SU-DHL-6 (cell line): ENCODE measurements at regions not wholly inside any gene's neighbourhood (a gene's known extent, or its start where the extent isn't known, plus 50 kb on each side); places are given as distances from the start of the nearest gene placed in this dataset.

Experiments
- H2AFZ ChIP-seq: fragments of 200-600 bp; sonication (generic); 2 replicates; pipeline ENCODE4 v1.6.1; 2014; ENCODE audit warnings: low read depth, mild to moderate bottlenecking, moderate library complexity, mixed read lengths, antibody characterized with exemption, low read length; ENCODE audit not compliant: severe bottlenecking
- H3F3A ChIP-seq: fragments of 200-600 bp; shearing (Covaris generic); 2 replicates; pipeline ENCODE4 v1.6.0; 2016; ENCODE audit warnings: antibody characterized with exemption, mild to moderate bottlenecking; ENCODE audit not compliant: insufficient read depth
- H3K27ac ChIP-seq: fragments of 200-600 bp; sonication (generic); 2 replicates; pipeline ENCODE4 v1.5.1; 2016; ENCODE audit warnings: low read depth, mild to moderate bottlenecking, low read length, moderate library complexity, mixed read lengths
- H3K27me3 ChIP-seq: fragments of 200-600 bp; sonication (generic), shearing (Covaris generic); 2 replicates; pipeline ENCODE4 v1.6.0; 2014; ENCODE audit warnings: mild to moderate bottlenecking, low read length
- H3K36me3 ChIP-seq: fragments of 200-600 bp; sonication (generic); 2 replicates; pipeline ENCODE4 v1.6.1; 2014; ENCODE audit warnings: mild to moderate bottlenecking, low read length, mixed read lengths
- H3K4me2 ChIP-seq: fragments of 300-600, 200-600 bp; shearing (Covaris generic), sonication (generic); 2 replicates; pipeline ENCODE4 v1.6.0; 2014; ENCODE audit warnings: low read length, low read depth, mild to moderate bottlenecking; ENCODE audit not compliant: poor library complexity, severe bottlenecking
- H3K4me3 ChIP-seq: fragments of 200-600 bp; sonication (generic); 2 replicates; pipeline ENCODE4 v1.5.1; 2014; ENCODE audit warnings: antibody characterized with exemption, low read length, mild to moderate bottlenecking, mixed read lengths; ENCODE audit not compliant: insufficient read depth, poor library complexity, severe bottlenecking
- H3K79me2 ChIP-seq: fragments of 200-600 bp; sonication (generic); 2 replicates; pipeline ENCODE4 v1.6.1; 2014; ENCODE audit warnings: mild to moderate bottlenecking, low read length, moderate library complexity; ENCODE audit not compliant: insufficient read depth
- H3K9ac ChIP-seq: fragments of 200-600 bp; sonication (generic); 2 replicates; pipeline ENCODE4 v1.7.0; 2014; ENCODE audit warnings: mild to moderate bottlenecking, low read length
- H3K9me2 ChIP-seq: fragments of 200-600 bp; sonication (generic); replicated peaks from 2 replicates; pipeline ENCODE4 v1.6.1; 2014; ENCODE audit warnings: low read length; ENCODE audit not compliant: insufficient read depth
- H3K9me3 ChIP-seq: fragments of 200-600 bp; sonication (generic); 2 replicates; pipeline ENCODE4 v1.6.1; 2014; ENCODE audit warnings: low read length, mixed read lengths; ENCODE audit not compliant: insufficient read depth
- H4K20me1 ChIP-seq: fragments of 200-600 bp; sonication (generic); 2 replicates; pipeline ENCODE4 v1.6.1; 2014; ENCODE audit warnings: low read depth, mild to moderate bottlenecking, antibody characterized with exemption, low read length, moderate library complexity, mixed read lengths
- EZH2phosphoT487 ChIP-seq: fragments of 200-600 bp; sonication (generic), shearing (Covaris generic); conservative IDR thresholded peaks from 2 replicates; pipeline ENCODE4 v1.6.1; 2018; ENCODE audit warnings: mild to moderate bottlenecking, antibody characterized with exemption, low read length, moderate library complexity, mixed read lengths
- TF ChIP-seq, protein P1 (sequence below): fragments of 200-600 bp; sonication (generic); IDR thresholded peaks from one replicate; pipeline ENCODE4 v1.5.1; 2017; ENCODE audit warnings: antibody characterized with exemption, mild to moderate bottlenecking, low read length, moderate library complexity; ENCODE audit not compliant: insufficient read depth, poor library complexity, severe bottlenecking

- Histone ChIP-seq H3K9me3 (no peaks in the 10 kb centered on the region), H3K4me3 (no peak overlapping the region), H4K20me1 (no peaks in the 10 kb centered on the region), H3K9ac (no peak overlapping the region), H3K4me2 (no peak overlapping the region), H3K79me2 (no peaks in the 10 kb centered on the region), H3F3A (no peaks in the 10 kb centered on the region), H3K36me3 (no peaks in the 10 kb centered on the region), H3K27ac (no peak overlapping the region), H2AFZ (no peak overlapping the region), H3K27me3 (no peaks in the 10 kb centered on the region), H3K9me2 (no peaks in the 10 kb centered on the region)
- TF ChIP-seq, protein P1, sequence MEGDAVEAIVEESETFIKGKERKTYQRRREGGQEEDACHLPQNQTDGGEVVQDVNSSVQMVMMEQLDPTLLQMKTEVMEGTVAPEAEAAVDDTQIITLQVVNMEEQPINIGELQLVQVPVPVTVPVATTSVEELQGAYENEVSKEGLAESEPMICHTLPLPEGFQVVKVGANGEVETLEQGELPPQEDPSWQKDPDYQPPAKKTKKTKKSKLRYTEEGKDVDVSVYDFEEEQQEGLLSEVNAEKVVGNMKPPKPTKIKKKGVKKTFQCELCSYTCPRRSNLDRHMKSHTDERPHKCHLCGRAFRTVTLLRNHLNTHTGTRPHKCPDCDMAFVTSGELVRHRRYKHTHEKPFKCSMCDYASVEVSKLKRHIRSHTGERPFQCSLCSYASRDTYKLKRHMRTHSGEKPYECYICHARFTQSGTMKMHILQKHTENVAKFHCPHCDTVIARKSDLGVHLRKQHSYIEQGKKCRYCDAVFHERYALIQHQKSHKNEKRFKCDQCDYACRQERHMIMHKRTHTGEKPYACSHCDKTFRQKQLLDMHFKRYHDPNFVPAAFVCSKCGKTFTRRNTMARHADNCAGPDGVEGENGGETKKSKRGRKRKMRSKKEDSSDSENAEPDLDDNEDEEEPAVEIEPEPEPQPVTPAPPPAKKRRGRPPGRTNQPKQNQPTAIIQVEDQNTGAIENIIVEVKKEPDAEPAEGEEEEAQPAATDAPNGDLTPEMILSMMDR: no peak
These were observed 109.8 kb upstream of the NR2F2 start for GRCh38 chr15:96220657-96221056.

GRCh38 chr15:96222981-96223380, 107.5 kb upstream of the NR2F2 start:
- no peaks in the 10 kb centered on the region for H3K36me3 ChIP-seq

DNA sequence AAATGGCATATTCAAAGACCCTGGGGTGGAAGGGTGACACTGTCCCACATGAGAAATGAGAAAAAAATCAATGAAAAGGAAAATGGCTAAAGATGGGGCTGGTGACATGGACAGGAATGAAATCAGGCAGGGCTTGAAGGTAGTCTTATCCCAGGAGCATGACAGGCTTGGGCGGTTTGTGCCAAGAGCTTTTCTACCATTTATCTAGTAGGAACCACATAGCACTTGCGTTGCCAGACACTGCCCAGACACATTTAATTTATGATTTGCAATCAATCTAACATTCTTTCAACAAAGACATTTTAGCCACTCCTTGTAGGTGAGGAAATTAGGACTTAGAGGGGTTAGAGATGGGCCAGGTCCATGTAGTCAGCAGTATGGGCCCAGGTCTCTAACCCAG, 106.6 kb upstream of the NR2F2 start:
- no peaks in the 10 kb centered on the region for H3F3A ChIP-seq
- H3K27me3 ChIP-seq: no peaks in the 10 kb centered on the region
- H3K27ac ChIP-seq: no peak overlapping the region
- no peak overlapping the region for H3K9ac ChIP-seq
- no peaks in the 10 kb centered on the region for H4K20me1 ChIP-seq
- H3K4me2 ChIP-seq: no peak overlapping the region
- H3K36me3 ChIP-seq: no peaks in the 10 kb centered on the region
- no peaks in the 10 kb centered on the region for H3K79me2 ChIP-seq
- H3K9me2 ChIP-seq: no peaks in the 10 kb centered on the region; the same call in 1 of the 2 replicates
- no peak for TF ChIP-seq EZH2phosphoT487
- TF ChIP-seq, protein P1: no peak
- no peaks in the 10 kb centered on the region for H3K9me3 ChIP-seq
- H2AFZ ChIP-seq: no peak overlapping the region
- H3K4me3 ChIP-seq: no peak overlapping the region

More at GRCh38 chr15:96222981-96223380, 107.5 kb upstream of the NR2F2 start:
- Histone ChIP-seq H2AFZ (no peak overlapping the region), H3K9me2 (no peaks in the 10 kb centered on the region; the same call in 1 of the 2 replicates), H3K27ac (no peak overlapping the region), H3K4me3 (no peak overlapping the region), H3K4me2 (no peak overlapping the region), H3F3A (no peaks in the 10 kb centered on the region), H3K79me2 (no peaks in the 10 kb centered on the region), H3K9ac (no peak overlapping the region), H4K20me1 (no peaks in the 10 kb centered on the region), H3K27me3 (no peaks in the 10 kb centered on the region), H3K9me3 (no peaks in the 10 kb centered on the region)
- no peak for TF ChIP-seq EZH2phosphoT487
- TF ChIP-seq, protein P1: no peak
